ENCODE measurements at regions not wholly inside any gene's neighbourhood (a gene's known extent, or its start where the extent isn't known, plus 50 kb on each side); places are given as distances from the start of the nearest gene placed in this dataset.

DNA sequence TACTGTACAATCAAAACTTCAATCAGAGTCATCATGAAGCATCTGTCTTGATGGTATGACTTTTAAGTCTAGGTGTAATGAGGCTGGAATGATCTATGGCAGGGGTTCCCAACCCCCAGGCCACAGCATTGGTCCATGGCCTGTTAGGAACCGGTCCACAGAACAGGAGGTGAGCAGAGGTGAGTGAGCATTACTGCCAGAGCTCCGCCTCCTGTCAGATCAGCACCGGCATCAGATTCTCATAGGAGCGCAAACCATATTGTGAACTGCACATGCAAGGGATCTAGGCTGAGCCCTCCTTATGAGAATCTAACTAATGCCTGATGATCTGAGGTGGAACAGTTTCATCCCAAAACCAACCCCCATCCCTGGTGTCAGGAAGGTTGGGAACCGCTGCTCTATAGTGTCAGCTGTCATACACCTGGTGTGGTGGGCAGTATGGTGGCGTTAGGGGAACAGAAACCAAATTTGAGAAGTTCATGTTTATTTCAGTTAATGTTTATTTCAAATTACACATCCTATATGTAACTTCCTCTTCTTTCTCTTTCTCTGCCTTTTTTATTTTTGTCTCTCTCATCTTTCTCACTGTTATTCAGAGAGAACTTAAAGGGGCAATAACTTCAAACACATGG lies 432.6 kb downstream of the TNS3 start:
- no peaks in the 10 kb centered on the region for H3K27me3 ChIP-seq (ENCODE audit: insufficient read depth, low read length)
- H3K36me3 ChIP-seq (ENCODE audit: control insufficient read depth in 1 of 2, insufficient read depth in 2 of 2, low read length in 2 of 2) = no peaks in the 10 kb centered on the region

DNA sequence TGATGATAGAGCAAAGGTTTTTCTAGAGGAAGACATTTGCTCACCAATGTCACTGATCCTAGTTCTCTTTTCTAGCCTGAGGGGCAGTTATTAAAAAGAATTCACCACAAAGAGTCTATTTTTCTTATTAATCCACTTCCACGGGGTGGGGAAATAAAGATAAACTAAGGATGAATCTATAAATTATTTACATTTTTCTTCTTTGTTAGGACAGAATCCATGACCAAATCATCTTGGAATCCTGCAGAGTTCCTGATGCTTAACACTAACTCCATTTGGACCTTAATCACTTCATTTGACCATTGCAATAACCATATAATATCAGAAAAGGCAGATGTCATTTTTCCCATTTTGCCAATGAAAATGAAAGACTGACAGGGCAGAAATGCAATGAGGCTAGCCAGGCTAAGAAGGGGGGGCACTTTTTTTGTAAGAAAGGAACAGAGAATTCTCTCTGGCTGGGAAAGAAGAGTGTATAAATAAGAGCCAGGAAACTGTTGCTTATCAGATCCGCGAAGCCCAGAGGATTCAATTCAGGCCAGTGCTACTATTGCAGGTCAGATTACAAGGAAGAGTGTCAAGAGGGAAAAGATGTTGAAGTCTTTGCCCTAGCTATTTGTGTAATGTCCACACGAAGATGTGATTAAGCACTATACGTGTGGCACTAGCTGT lies 433.2 kb downstream of the TNS3 start:
- H3K27ac ChIP-seq (ENCODE audit: low read depth, low read length) = no peak overlapping the region
- no peak overlapping the region for H2AFZ ChIP-seq (ENCODE audit: insufficient read depth, low read length, poor library complexity)
- H3K4me3 ChIP-seq (ENCODE audit: low read depth, low read length) = no peak overlapping the region
- H2BK12ac ChIP-seq (ENCODE audit: low read length) = no peak overlapping the region
- no peak for DNase-seq
- H2AK5ac ChIP-seq (ENCODE audit: low read length) = no peak overlapping the region
- no peak overlapping the region for H3K14ac ChIP-seq (ENCODE audit: low read length)
- H3K4me1 ChIP-seq (ENCODE audit: control insufficient read depth in 1 of 2, insufficient read depth in 2 of 2, low read length in 2 of 2) = peaks cover 0 to 3% of the 10 kb centered on the region in 2 experiments
- no peaks in the 10 kb centered on the region for H3K9me3 ChIP-seq (ENCODE audit: insufficient read depth, low read depth, low read length)
- H3K9ac ChIP-seq (ENCODE audit: low read length) = no peak overlapping the region
- WGBS (ENCODE audit: extremely low coverage, insufficient coverage, insufficient read length) = no CpG with 5 or more reads among the region's 5 CpGs
- H3K4me2 ChIP-seq (ENCODE audit: low read length) = no peak overlapping the region
- no peaks in the 10 kb centered on the region for H3K36me3 ChIP-seq (ENCODE audit: control insufficient read depth in 1 of 2, insufficient read depth in 2 of 2, low read length in 2 of 2)
- no peaks in the 10 kb centered on the region for H3K27me3 ChIP-seq (ENCODE audit: insufficient read depth, low read length)
- H2BK5ac ChIP-seq (ENCODE audit: low read depth, low read length, poor library complexity) = no peak overlapping the region
- H3K79me2 ChIP-seq (ENCODE audit: control insufficient read depth, insufficient read depth, low read length, poor library complexity) = no peaks in the 10 kb centered on the region
- no peak overlapping the region for H3K23ac ChIP-seq (ENCODE audit: low read length)
- no peak overlapping the region for H2BK120ac ChIP-seq (ENCODE audit: insufficient read depth, low read length, poor library complexity)
- H3K4ac ChIP-seq (ENCODE audit: low read depth, low read length) = no peak overlapping the region
- H4K12ac ChIP-seq (ENCODE audit: low read depth, low read length) = no peak overlapping the region
- no peaks in the 10 kb centered on the region for H3K79me1 ChIP-seq (ENCODE audit: low read length)
- H3K18ac ChIP-seq (ENCODE audit: low read length) = no peak overlapping the region
- H4K91ac ChIP-seq (ENCODE audit: low read depth, low read length) = no peak overlapping the region
- H4K8ac ChIP-seq (ENCODE audit: low read depth, low read length) = no peak overlapping the region

More for the DNA sequence above, 432.6 kb downstream of the TNS3 start:
- Histone ChIP-seq H3K79me1 (ENCODE audit: low read length) (no peaks in the 10 kb centered on the region), H2AK5ac (ENCODE audit: low read length) (no peak overlapping the region), H3K27ac (ENCODE audit: low read depth, low read length) (no peak overlapping the region), H2BK5ac (ENCODE audit: low read depth, low read length, poor library complexity) (no peak overlapping the region), H3K4ac (ENCODE audit: low read depth, low read length) (no peak overlapping the region), H2BK12ac (ENCODE audit: low read length) (no peak overlapping the region), H3K4me3 (ENCODE audit: low read depth, low read length) (no peak overlapping the region), H3K4me1 (ENCODE audit: control insufficient read depth in 1 of 2, insufficient read depth in 2 of 2, low read length in 2 of 2) (peaks cover 0 to 3% of the 10 kb centered on the region in 2 experiments), H3K23ac (ENCODE audit: low read length) (no peak overlapping the region), H2AFZ (ENCODE audit: insufficient read depth, low read length, poor library complexity) (no peak overlapping the region), H2BK120ac (ENCODE audit: insufficient read depth, low read length, poor library complexity) (no peak overlapping the region), H3K18ac (ENCODE audit: low read length) (no peak overlapping the region), H4K91ac (ENCODE audit: low read depth, low read length) (no peak overlapping the region), H4K8ac (ENCODE audit: low read depth, low read length) (no peak overlapping the region), H3K9me3 (ENCODE audit: insufficient read depth, low read depth, low read length) (no peaks in the 10 kb centered on the region), H3K9ac (ENCODE audit: low read length) (no peak overlapping the region), H3K79me2 (ENCODE audit: control insufficient read depth, insufficient read depth, low read length, poor library complexity) (no peaks in the 10 kb centered on the region), H3K14ac (ENCODE audit: low read length) (no peak overlapping the region), H3K4me2 (ENCODE audit: low read length) (no peak overlapping the region), H4K12ac (ENCODE audit: low read depth, low read length) (no peak overlapping the region)
- DNase-seq = no peak
- WGBS (ENCODE audit: extremely low coverage, insufficient coverage, insufficient read length) = no CpG with 5 or more reads among the region's 6 CpGs

DNA sequence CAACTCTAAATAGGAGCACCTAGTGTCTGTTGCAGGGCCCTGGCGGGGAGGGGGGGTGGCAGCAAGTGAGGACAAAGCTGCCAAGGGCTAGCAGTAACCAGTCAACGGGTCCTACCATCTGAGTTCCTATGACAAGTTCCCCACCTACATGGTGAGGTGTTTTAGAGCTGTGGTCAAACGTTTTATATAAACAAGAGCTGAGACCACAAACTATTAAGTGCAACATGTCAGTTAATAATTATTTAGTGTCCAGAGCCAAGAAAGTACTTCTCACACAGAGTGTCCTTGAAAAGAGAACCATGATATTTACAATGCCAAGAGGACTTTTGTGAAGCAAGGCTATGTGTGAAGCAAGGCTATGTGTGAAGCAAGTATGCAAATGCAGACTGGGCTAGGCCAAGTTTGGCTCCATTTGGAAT lies 434.7 kb downstream of the TNS3 start:
- H2BK120ac ChIP-seq (ENCODE audit: insufficient read depth, low read length, poor library complexity) = no peak overlapping the region
- H4K12ac ChIP-seq (ENCODE audit: low read depth, low read length) = no peak overlapping the region
- no peaks in the 10 kb centered on the region for H3K27me3 ChIP-seq (ENCODE audit: insufficient read depth, low read length)
- no peak overlapping the region for H3K23ac ChIP-seq (ENCODE audit: low read length)
- H4K8ac ChIP-seq (ENCODE audit: low read depth, low read length) = no peak overlapping the region
- H2BK12ac ChIP-seq (ENCODE audit: low read length) = no peak overlapping the region
- H2AFZ ChIP-seq (ENCODE audit: insufficient read depth, low read length, poor library complexity) = no peak overlapping the region
- no peak overlapping the region for H4K91ac ChIP-seq (ENCODE audit: low read depth, low read length)
- H3K4me3 ChIP-seq (ENCODE audit: low read depth, low read length) = no peak overlapping the region
- H3K4me1 ChIP-seq (ENCODE audit: control insufficient read depth in 1 of 2, insufficient read depth in 2 of 2, low read length in 2 of 2) = no peaks in the 10 kb centered on the region
- DNase-seq = no peak
- no peak overlapping the region for H3K27ac ChIP-seq (ENCODE audit: low read depth, low read length)
- no peak overlapping the region for H3K18ac ChIP-seq (ENCODE audit: low read length)
- no peak overlapping the region for H3K4me2 ChIP-seq (ENCODE audit: low read length)
- H2BK5ac ChIP-seq (ENCODE audit: low read depth, low read length, poor library complexity) = no peak overlapping the region
- H3K9me3 ChIP-seq (ENCODE audit: insufficient read depth, low read depth, low read length) = no peaks in the 10 kb centered on the region
- no peak overlapping the region for H3K14ac ChIP-seq (ENCODE audit: low read length)
- no peaks in the 10 kb centered on the region for H3K79me1 ChIP-seq (ENCODE audit: low read length)
- no peak overlapping the region for H3K4ac ChIP-seq (ENCODE audit: low read depth, low read length)
- H3K79me2 ChIP-seq (ENCODE audit: control insufficient read depth, insufficient read depth, low read length, poor library complexity) = no peaks in the 10 kb centered on the region
- H3K36me3 ChIP-seq (ENCODE audit: control insufficient read depth in 1 of 2, insufficient read depth in 2 of 2, low read length in 2 of 2) = no peaks in the 10 kb centered on the region
- no peak overlapping the region for H3K9ac ChIP-seq (ENCODE audit: low read length)
- no CpG with 5 or more reads among the region's 3 CpGs for WGBS (ENCODE audit: extremely low coverage, insufficient coverage, insufficient read length)
- no peak overlapping the region for H2AK5ac ChIP-seq (ENCODE audit: low read length)

DNA sequence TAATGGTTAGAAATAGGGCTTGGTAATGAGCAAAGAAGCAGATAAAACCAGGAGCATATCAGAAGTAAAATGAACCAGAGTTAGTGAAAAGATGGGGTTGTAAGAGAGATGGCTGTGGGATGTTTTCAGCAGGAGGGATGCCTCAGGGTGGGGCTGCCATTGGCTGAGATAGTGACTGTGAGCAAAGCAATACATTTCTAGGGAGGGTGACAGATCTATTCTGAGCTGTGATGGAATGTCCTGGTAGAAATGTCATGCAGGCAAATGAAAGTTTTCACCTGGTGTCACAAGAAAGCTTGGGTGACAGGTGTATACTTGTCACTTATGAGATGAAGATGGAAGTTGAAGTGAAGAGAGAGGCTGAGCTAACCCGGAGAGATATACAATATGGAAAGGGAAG lies 435.9 kb downstream of the TNS3 start:
- no peak for DNase-seq
- Histone ChIP-seq H3K4me3 (ENCODE audit: low read depth, low read length) (no peak overlapping the region), H2AK5ac (ENCODE audit: low read length) (no peak overlapping the region), H3K79me1 (ENCODE audit: low read length) (no peaks in the 10 kb centered on the region), H3K4me2 (ENCODE audit: low read length) (no peak overlapping the region), H3K14ac (ENCODE audit: low read length) (no peak overlapping the region), H4K12ac (ENCODE audit: low read depth, low read length) (no peak overlapping the region), H2BK5ac (ENCODE audit: low read depth, low read length, poor library complexity) (no peak overlapping the region), H3K9me3 (ENCODE audit: insufficient read depth, low read depth, low read length) (no peaks in the 10 kb centered on the region), H3K36me3 (ENCODE audit: control insufficient read depth in 1 of 2, insufficient read depth in 2 of 2, low read length in 2 of 2) (no peaks in the 10 kb centered on the region), H3K4me1 (ENCODE audit: control insufficient read depth in 1 of 2, insufficient read depth in 2 of 2, low read length in 2 of 2) (no peaks in the 10 kb centered on the region), H4K91ac (ENCODE audit: low read depth, low read length) (no peak overlapping the region), H3K23ac (ENCODE audit: low read length) (no peak overlapping the region), H3K79me2 (ENCODE audit: control insufficient read depth, insufficient read depth, low read length, poor library complexity) (no peaks in the 10 kb centered on the region), H3K4ac (ENCODE audit: low read depth, low read length) (no peak overlapping the region), H3K9ac (ENCODE audit: low read length) (no peak overlapping the region), H3K27me3 (ENCODE audit: insufficient read depth, low read length) (no peaks in the 10 kb centered on the region), H3K18ac (ENCODE audit: low read length) (no peak overlapping the region), H2BK120ac (ENCODE audit: insufficient read depth, low read length, poor library complexity) (no peak overlapping the region), H2AFZ (ENCODE audit: insufficient read depth, low read length, poor library complexity) (no peak overlapping the region), H3K27ac (ENCODE audit: low read depth, low read length) (no peak overlapping the region), H4K8ac (ENCODE audit: low read depth, low read length) (no peak overlapping the region), H2BK12ac (ENCODE audit: low read length) (no peak overlapping the region)
- WGBS (ENCODE audit: extremely low coverage, insufficient coverage, insufficient read length) = no CpG with 5 or more reads among the region's 1 CpG
